ENCODE measurements at regions not wholly inside any gene's neighbourhood (a gene's known extent, or its start where the extent isn't known, plus 50 kb on each side); places are given as distances from the start of the nearest gene placed in this dataset.

DNA sequence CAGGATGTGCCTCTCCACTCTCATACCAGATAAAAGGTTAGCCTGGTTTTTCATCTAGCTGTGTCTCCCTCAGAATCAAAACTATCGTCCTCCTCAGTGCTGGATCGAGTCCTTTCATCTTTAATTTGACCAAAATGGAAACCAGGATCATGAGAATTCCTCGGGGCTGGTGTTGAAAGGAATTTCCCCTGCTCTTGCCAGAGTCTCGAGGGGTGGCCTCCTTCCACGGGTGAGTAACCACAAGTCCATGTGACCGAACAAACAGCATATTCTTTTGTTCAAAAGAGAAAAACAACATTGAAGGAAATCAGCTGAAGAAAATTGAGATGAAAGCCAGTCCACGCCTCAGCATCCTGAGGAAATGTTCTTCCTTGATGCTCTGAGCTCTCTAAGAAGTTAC is 165.9 kb upstream of the CDYL start:
- H3K4me1 ChIP-seq (ENCODE audit: insufficient read depth, poor library complexity, severe bottlenecking) = peaks cover 16% of the 10 kb centered on the region
- ATAC-seq (ENCODE audit: low read depth) = no peak
- H3K27ac ChIP-seq (ENCODE audit: poor library complexity, severe bottlenecking) = no peak overlapping the region
- no peaks in the 10 kb centered on the region for H3K9me3 ChIP-seq (ENCODE audit: severe bottlenecking)
- H3K4me3 ChIP-seq (ENCODE audit: severe bottlenecking) = no peak overlapping the region
- TF ChIP-seq, protein P1, sequence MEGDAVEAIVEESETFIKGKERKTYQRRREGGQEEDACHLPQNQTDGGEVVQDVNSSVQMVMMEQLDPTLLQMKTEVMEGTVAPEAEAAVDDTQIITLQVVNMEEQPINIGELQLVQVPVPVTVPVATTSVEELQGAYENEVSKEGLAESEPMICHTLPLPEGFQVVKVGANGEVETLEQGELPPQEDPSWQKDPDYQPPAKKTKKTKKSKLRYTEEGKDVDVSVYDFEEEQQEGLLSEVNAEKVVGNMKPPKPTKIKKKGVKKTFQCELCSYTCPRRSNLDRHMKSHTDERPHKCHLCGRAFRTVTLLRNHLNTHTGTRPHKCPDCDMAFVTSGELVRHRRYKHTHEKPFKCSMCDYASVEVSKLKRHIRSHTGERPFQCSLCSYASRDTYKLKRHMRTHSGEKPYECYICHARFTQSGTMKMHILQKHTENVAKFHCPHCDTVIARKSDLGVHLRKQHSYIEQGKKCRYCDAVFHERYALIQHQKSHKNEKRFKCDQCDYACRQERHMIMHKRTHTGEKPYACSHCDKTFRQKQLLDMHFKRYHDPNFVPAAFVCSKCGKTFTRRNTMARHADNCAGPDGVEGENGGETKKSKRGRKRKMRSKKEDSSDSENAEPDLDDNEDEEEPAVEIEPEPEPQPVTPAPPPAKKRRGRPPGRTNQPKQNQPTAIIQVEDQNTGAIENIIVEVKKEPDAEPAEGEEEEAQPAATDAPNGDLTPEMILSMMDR (IDR thresholded peaks at IDR 0.05; ENCODE audit: poor library complexity, severe bottlenecking) = no peak
- H3K36me3 ChIP-seq (ENCODE audit: low read depth) = no peaks in the 10 kb centered on the region
- no peak for DNase-seq (ENCODE audit: low spot score)
- no peaks in the 10 kb centered on the region for H3K27me3 ChIP-seq (ENCODE audit: insufficient read depth, poor library complexity, severe bottlenecking)

DNA sequence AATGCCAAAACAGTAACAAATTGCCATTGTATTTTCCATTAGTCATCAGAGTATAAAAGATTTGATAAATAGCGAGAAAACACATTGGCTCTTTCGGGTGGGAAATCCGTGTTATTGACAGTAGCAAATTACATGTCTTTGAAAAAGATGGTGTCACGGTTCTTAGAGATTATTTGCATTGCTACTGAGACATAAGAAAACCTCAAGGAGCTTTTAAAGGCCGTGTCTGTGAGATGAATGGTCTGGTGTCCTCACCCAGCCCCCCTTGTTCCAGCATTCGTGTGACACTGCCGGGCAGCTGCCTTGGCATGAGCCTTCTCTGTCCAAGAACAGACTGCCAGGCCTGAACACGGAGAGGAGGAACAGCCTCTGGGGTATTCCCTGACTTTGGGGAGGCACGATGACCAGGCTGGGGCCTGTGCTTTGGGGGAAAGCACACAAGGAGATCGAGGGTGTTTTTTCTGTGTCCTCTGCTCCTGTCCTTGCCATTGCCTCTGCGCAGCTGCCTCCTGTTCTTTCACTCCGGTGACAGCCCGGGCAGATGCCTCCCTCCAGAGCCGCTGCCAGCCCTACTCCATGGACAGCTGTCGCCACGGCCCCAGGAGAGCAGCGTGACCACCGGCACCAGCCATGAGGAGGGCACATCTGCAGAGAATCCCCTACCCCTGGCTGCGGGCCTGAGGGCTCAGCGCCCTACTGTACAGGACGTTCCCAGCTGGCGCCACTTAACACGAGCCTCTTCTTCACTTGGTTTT is 167.7 kb upstream of the CDYL start:
- DNase-seq (ENCODE audit: low spot score) (no peak), ATAC-seq (ENCODE audit: low read depth) (no peak)
- TF ChIP-seq, protein P1 (IDR thresholded peaks at IDR 0.05; ENCODE audit: poor library complexity, severe bottlenecking) = no peak
- H3K27me3 ChIP-seq (ENCODE audit: insufficient read depth, poor library complexity, severe bottlenecking) = no peaks in the 10 kb centered on the region
- H3K9me3 ChIP-seq (ENCODE audit: severe bottlenecking) = no peaks in the 10 kb centered on the region
- no peak overlapping the region for H3K27ac ChIP-seq (ENCODE audit: poor library complexity, severe bottlenecking)
- no peak overlapping the region for H3K4me3 ChIP-seq (ENCODE audit: severe bottlenecking)
- H3K36me3 ChIP-seq (ENCODE audit: low read depth) = no peaks in the 10 kb centered on the region
- H3K4me1 ChIP-seq (ENCODE audit: insufficient read depth, poor library complexity, severe bottlenecking) = peaks cover 23% of the 10 kb centered on the region

DNA sequence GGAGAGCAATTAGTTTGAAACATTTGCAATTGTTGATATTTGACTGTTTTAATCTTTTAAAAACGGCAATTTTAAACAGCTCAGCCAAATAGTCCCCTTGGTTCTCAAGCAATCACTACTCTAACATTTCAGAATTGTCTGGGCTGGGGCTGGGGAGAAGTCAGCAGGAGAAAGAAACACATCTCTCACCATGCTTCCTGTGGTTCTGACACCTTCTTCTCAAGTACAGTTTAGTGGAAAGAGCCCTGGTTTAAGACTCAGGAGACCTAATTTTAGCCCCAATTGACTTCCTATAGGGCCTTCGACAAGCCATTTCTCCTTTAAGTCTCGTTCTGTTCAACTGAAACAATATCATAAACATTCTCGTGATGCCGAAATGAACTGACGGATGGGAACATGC is 168.4 kb upstream of the CDYL start:
- Histone ChIP-seq H3K4me3 (ENCODE audit: severe bottlenecking) (no peak overlapping the region), H3K4me1 (ENCODE audit: insufficient read depth, poor library complexity, severe bottlenecking) (peaks cover 30% of the 10 kb centered on the region), H3K27ac (ENCODE audit: poor library complexity, severe bottlenecking) (peak overlapping the region; percentile 47), H3K9me3 (ENCODE audit: severe bottlenecking) (no peaks in the 10 kb centered on the region), H3K36me3 (ENCODE audit: low read depth) (no peaks in the 10 kb centered on the region), H3K27me3 (ENCODE audit: insufficient read depth, poor library complexity, severe bottlenecking) (no peaks in the 10 kb centered on the region)
- TF ChIP-seq, protein P1 (IDR thresholded peaks at IDR 0.05; ENCODE audit: poor library complexity, severe bottlenecking) = no peak
- ATAC-seq (ENCODE audit: low read depth) = no peak
- no peak for DNase-seq (ENCODE audit: low spot score)

DNA sequence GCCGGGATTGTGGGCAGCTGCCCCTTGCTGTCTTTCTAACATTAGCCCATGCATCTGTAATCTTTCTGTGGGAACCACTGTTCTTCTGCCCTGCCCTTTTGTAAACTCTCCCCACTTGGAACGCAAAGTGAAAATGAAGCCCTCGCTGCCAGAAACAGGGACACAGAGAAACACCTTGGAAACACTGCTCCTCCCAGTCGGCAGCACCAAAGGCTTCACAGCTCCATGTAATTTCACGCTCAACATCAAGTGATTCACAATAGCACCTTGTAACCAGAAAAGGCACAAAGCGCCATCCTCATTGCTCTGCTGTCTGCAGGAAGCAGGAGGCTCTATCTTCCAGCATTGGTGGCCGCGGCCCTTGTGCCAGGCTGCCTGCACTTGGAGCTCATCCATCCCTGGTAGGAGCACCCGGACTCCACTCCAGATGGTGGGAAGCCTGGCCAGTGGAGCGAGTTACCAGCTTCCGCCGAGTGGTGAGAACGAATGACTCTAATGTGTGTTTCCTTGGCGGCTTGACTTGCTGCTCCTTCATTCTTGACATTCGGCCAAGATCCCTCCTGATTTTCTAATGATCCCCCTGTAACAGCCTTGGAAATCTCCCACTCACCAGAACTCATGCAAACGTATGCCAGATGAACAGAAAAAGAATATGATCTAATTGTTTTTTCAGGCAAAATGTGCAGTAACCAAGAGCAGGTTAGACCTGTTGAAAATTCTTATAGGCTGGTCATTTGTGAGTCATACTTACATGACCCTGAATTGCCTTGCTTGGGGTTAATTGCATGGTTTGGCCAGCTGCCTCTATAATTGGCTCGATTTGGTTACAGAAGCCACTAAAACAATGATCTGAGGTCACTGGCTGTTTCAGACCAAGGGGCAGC is 169.1 kb upstream of the CDYL start:
- H3K4me1 ChIP-seq (ENCODE audit: insufficient read depth, poor library complexity, severe bottlenecking) = peaks cover 35% of the 10 kb centered on the region
- peak overlapping the region; percentile 47 for H3K27ac ChIP-seq (ENCODE audit: poor library complexity, severe bottlenecking)
- H3K36me3 ChIP-seq (ENCODE audit: low read depth) = no peaks in the 10 kb centered on the region
- no peak overlapping the region for H3K4me3 ChIP-seq (ENCODE audit: severe bottlenecking)
- H3K9me3 ChIP-seq (ENCODE audit: severe bottlenecking) = no peaks in the 10 kb centered on the region
- TF ChIP-seq, protein P1 (IDR thresholded peaks at IDR 0.05; ENCODE audit: poor library complexity, severe bottlenecking) = no peak
- no peaks in the 10 kb centered on the region for H3K27me3 ChIP-seq (ENCODE audit: insufficient read depth, poor library complexity, severe bottlenecking)
- ATAC-seq (ENCODE audit: low read depth) = peak; percentile 73
- DNase-seq (ENCODE audit: low spot score) = no peak

Data from RWPE2 (cell line).